ENCODE measurements at regions not wholly inside any gene's neighbourhood (a gene's known extent, or its start where the extent isn't known, plus 50 kb on each side); places are given as distances from the start of the nearest gene placed in this dataset.

GRCh38 chr10:83753490-83753889 lies 385.8 kb upstream of the GHITM start:
- Histone ChIP-seq H4K20me1 (ENCODE audit: insufficient read depth) (no peaks in the 10 kb centered on the region), H3K4me3 (replicated peaks in 1 of 2; ENCODE audit: low read depth in 1 of 2, low read length in 2 of 2) (no peak overlapping the region), H3K4me2 (ENCODE audit: low read length) (no peak overlapping the region), H3K27me3 (ENCODE audit: insufficient read depth, low read length) (no peaks in the 10 kb centered on the region), H2AFZ (ENCODE audit: low read depth, low read length, poor library complexity, severe bottlenecking) (no peak overlapping the region), H3K9me3 (ENCODE audit: control insufficient read depth in 1 of 2, insufficient read depth in 1 of 2, low read depth in 1 of 2, low read length in 2 of 2) (peaks cover 0 to 15% of the 10 kb centered on the region in 2 experiments; a peak in 2 of 4 replicates), H3K27ac (ENCODE audit: low read depth, low read length) (no peak overlapping the region), H3K36me3 (ENCODE audit: control insufficient read depth in 1 of 2, insufficient read depth in 2 of 2, low read length in 2 of 2) (no peaks in the 10 kb centered on the region), H3K79me2 (ENCODE audit: insufficient read depth, low read length) (no peaks in the 10 kb centered on the region), H3K9ac (ENCODE audit: low read length) (no peak overlapping the region), H3K9me2 (ENCODE audit: insufficient read depth) (no peaks in the 10 kb centered on the region), H3K4me1 (ENCODE audit: control insufficient read depth in 1 of 2, insufficient read depth in 2 of 2, low read length in 2 of 2) (no peaks in the 10 kb centered on the region)
- no TSS peak for BruUV-seq (replicated peaks)
- ChIA-PET POLR2A (no interaction called here), RAD21 (ENCODE audit: low non-redundant PET in 1 of 2, low total read pairs in 2 of 2, uncharacterized antibody in 2 of 2, unreplicated experiment in 2 of 2) (no interaction called here), CTCF (no interaction called here)
- TF ChIP-seq ZNF274 (IDR thresholded peaks at IDR 0.05; ENCODE audit: low read depth, low read length) (no peak), REST (IDR thresholded peaks at IDR 0.05; ENCODE audit: low read depth) (no peak), SP1 (IDR thresholded peaks at IDR 0.05; ENCODE audit: low read depth) (no peak)
- intact Hi-C loops (cut with micrococcal nuclease), result no loop called here
- no peak for ATAC-seq
- DNase-seq (ENCODE audit: low read depth, low spot score), result no peak

- no peaks in the 10 kb centered on the region for H3K9me2 ChIP-seq (ENCODE audit: insufficient read depth)
- no peaks in the 10 kb centered on the region for H3K4me1 ChIP-seq (ENCODE audit: control insufficient read depth in 1 of 2, insufficient read depth in 2 of 2, low read length in 2 of 2)
- H3K79me2 ChIP-seq (ENCODE audit: insufficient read depth, low read length), result no peaks in the 10 kb centered on the region
- no peak overlapping the region for H3K9ac ChIP-seq (ENCODE audit: low read length)
- peaks cover 0 to 15% of the 10 kb centered on the region in 2 experiments; a peak in 2 of 4 replicates for H3K9me3 ChIP-seq (ENCODE audit: control insufficient read depth in 1 of 2, insufficient read depth in 1 of 2, low read depth in 1 of 2, low read length in 2 of 2)
- H3K36me3 ChIP-seq (ENCODE audit: control insufficient read depth in 1 of 2, insufficient read depth in 2 of 2, low read length in 2 of 2), result no peaks in the 10 kb centered on the region
- ATAC-seq, result no peak
- no peak overlapping the region for H3K4me2 ChIP-seq (ENCODE audit: low read length)
- H3K27ac ChIP-seq (ENCODE audit: low read depth, low read length), result no peak overlapping the region
- ChIA-PET CTCF (no interaction called here), RAD21 (ENCODE audit: low non-redundant PET in 1 of 2, low total read pairs in 2 of 2, uncharacterized antibody in 2 of 2, unreplicated experiment in 2 of 2) (no interaction called here), POLR2A (no interaction called here)
- TF ChIP-seq CEBPB (IDR thresholded peaks at IDR 0.05; ENCODE audit: low read depth) (no peak), SIN3A (IDR thresholded peaks at IDR 0.05; ENCODE audit: low read depth) (no peak), SRF (IDR thresholded peaks at IDR 0.05; ENCODE audit: low read depth) (no peak), EZH2phosphoT487 (IDR thresholded peaks at IDR 0.05; ENCODE audit: borderline replicate concordance) (no peak), RAD21 (IDR thresholded peaks at IDR 0.05; ENCODE audit: low read depth) (no peak), POLR2AphosphoS5 (IDR thresholded peaks at IDR 0.05; ENCODE audit: low read depth, low read length) (no peak), MAX (IDR thresholded peaks at IDR 0.05) (no peak), EGR1 (IDR thresholded peaks at IDR 0.05; ENCODE audit: low read depth) (no peak), CBX3 (IDR thresholded peaks at IDR 0.05; ENCODE audit: low read depth) (no peak), EZH2 (IDR thresholded peaks at IDR 0.05) (no peak), TCF7L2 (IDR thresholded peaks at IDR 0.05; ENCODE audit: borderline replicate concordance, extremely low read depth, insufficient read depth, insufficient read length) (no peak), YY1 (IDR thresholded peaks at IDR 0.05; ENCODE audit: extremely low read depth, insufficient replicate concordance, low read depth, low read length) (no peak), SP1 (IDR thresholded peaks at IDR 0.05; ENCODE audit: low read depth) (no peak)
- H4K20me1 ChIP-seq (ENCODE audit: insufficient read depth), result no peaks in the 10 kb centered on the region
- H2AFZ ChIP-seq (ENCODE audit: low read depth, low read length, poor library complexity, severe bottlenecking), result no peak overlapping the region
- H3K4me3 ChIP-seq (replicated peaks in 1 of 2; ENCODE audit: low read depth in 1 of 2, low read length in 2 of 2), result no peak overlapping the region
- no TSS peak for BruUV-seq (replicated peaks)
- H3K27me3 ChIP-seq (ENCODE audit: insufficient read depth, low read length), result no peaks in the 10 kb centered on the region
- DNase-seq (ENCODE audit: low read depth, low spot score), result no peak
- intact Hi-C loops (cut with micrococcal nuclease), result no loop called here
Observed at GRCh38 chr10:83754857-83755256, 384.5 kb upstream of the GHITM start.

Data from HCT116 (cell line).